A549 (cell line): ENCODE measurements at regions not wholly inside any gene's neighbourhood (a gene's known extent, or its start where the extent isn't known, plus 50 kb on each side); places are given as distances from the start of the nearest gene placed in this dataset.

Experiments used
- ATAC-seq, 2 experiments: fragments of 200-7000 bp in 1 of 2; fragments of >200 bp in 1 of 2; cut with Nextera tagmentation in 1 of 2; cut with Tn5 transposase in 1 of 2; 3 replicates each; pipeline versions ENCODE4 v1.8.0 to v1.9.1; 2018 to 2020; ENCODE audit warnings: mild to moderate bottlenecking in 1 of 2, moderate library complexity in 1 of 2
- CTCF ChIA-PET: fragments of 300-600 bp; sonication (Branson Sonifier 250); formaldehyde crosslinking; extraction: SDS; loops from one replicate; lab custom pipeline; 2021; ENCODE audit warnings: antibody characterized with exemption, inconsistent platforms; lab: Yijun Ruan, JAX
- POLR2A ChIA-PET: fragments of 350-600 bp; formaldehyde crosslinking; extraction: SDS; loops from one replicate; lab custom pipeline; 2021; ENCODE audit warnings: antibody characterized with exemption, inconsistent platforms; lab: Yijun Ruan, JAX
- DNase-seq, 2 experiments: peaks; one replicate each; pipeline versions ENCODE4 v3.0.0 to v3.0.0-alpha.2; 2011 to 2016; ENCODE audit warnings: low read depth in 1 of 2, low spot score in 1 of 2
- FAIRE-seq: peaks from 2 replicates; lab custom pipeline; 2011; peaks lifted over from hg19 to GRCh38; lab: Jason Lieb, UNC
- H3K27ac ChIP-seq, 2 experiments: fragments of >200 bp; sonication (Bioruptor Twin); formaldehyde crosslinking; 3 replicates each; pipeline ENCODE4 v1.5.1; 2016 to 2017
- H3K4me1 ChIP-seq: fragments of >200 bp; sonication (Bioruptor Twin); formaldehyde crosslinking; 3 replicates; pipeline ENCODE4 v1.6.1; 2016
- H3K4me2 ChIP-seq: fragments of >200 bp; sonication (Bioruptor Twin); formaldehyde crosslinking; 3 replicates; pipeline ENCODE4 v1.6.1; 2016
- H3K4me3 ChIP-seq: fragments of >200 bp; sonication (Bioruptor Twin); formaldehyde crosslinking; 3 replicates; pipeline ENCODE4 v1.5.1; 2016
- H3K9me3 ChIP-seq: fragments of >200 bp; sonication (Bioruptor Twin); formaldehyde crosslinking; 3 replicates; pipeline ENCODE4 v1.6.1; 2016
- ATOH8 ChIP-seq: fragments of 250-450 bp; sonication (Bioruptor Pico); IDR thresholded peaks from 2 replicates; pipeline ENCODE4 v1.5.0; 2020; ENCODE audit warnings: low read depth, mild to moderate bottlenecking, moderate library complexity
- CBX2 ChIP-seq: fragments of 200-600 bp; sonication (generic); IDR thresholded peaks from 2 replicates; pipeline ENCODE4 v1.6.1; 2016; ENCODE audit warnings: low read depth, mild to moderate bottlenecking, borderline replicate concordance
- CBX8 ChIP-seq: fragments of 200-600 bp; sonication (generic); IDR thresholded peaks from 2 replicates; pipeline ENCODE4 v1.6.1; 2016
- CEBPB ChIP-seq, 2 experiments: fragments of >200 bp in 1 of 2; sonication (Bioruptor Twin) in 1 of 2; formaldehyde crosslinking in 1 of 2; IDR thresholded peaks; 2 replicates each; pipeline ENCODE4 v1.6.1; 2012 to 2016
- FOXS1 ChIP-seq: fragments of 250-450 bp; sonication (Bioruptor Pico); IDR thresholded peaks from 2 replicates; pipeline ENCODE4 v1.5.0; 2020; ENCODE audit warnings: mild to moderate bottlenecking, moderate library complexity
- GATA3 ChIP-seq: IDR thresholded peaks from 2 replicates; pipeline ENCODE4 v1.6.1; 2012; ENCODE audit warnings: borderline replicate concordance
- HDAC2 ChIP-seq: fragments of 200-600 bp; sonication (generic); IDR thresholded peaks from 2 replicates; pipeline ENCODE4 v1.6.1; 2016
- HES2 ChIP-seq: fragments of >200 bp; sonication (Bioruptor Twin); formaldehyde crosslinking; IDR thresholded peaks from 2 replicates; pipeline ENCODE4 v1.6.1; 2016
- HEYL ChIP-seq: fragments of 250-450 bp; sonication (Bioruptor Pico); IDR thresholded peaks from 2 replicates; pipeline ENCODE4 v1.8.0; 2021; ENCODE audit warnings: mild to moderate bottlenecking, moderate library complexity
- HMGXB4 ChIP-seq: fragments of 250-450 bp; sonication (Bioruptor Pico); IDR thresholded peaks from 2 replicates; pipeline ENCODE4 v1.5.0; 2021; ENCODE audit warnings: mild to moderate bottlenecking, moderate library complexity, borderline replicate concordance
- HOXB13 ChIP-seq: fragments of 250-450 bp; sonication (Bioruptor Pico); IDR thresholded peaks from 2 replicates; pipeline ENCODE4 v1.5.0; 2020; ENCODE audit warnings: low read depth, mild to moderate bottlenecking, moderate library complexity
- KDM1A ChIP-seq: fragments of 200-600 bp; sonication (generic); IDR thresholded peaks from 2 replicates; pipeline ENCODE4 v1.6.1; 2016; ENCODE audit warnings: low read depth, mild to moderate bottlenecking
- MAFK ChIP-seq: fragments of 450-650 bp; IDR thresholded peaks from 2 replicates; pipeline ENCODE4 v1.6.1; 2014; ENCODE audit not compliant: partially characterized antibody
- MYC ChIP-seq: IDR thresholded peaks from 2 replicates; pipeline ENCODE4 v1.6.1; 2012; ENCODE audit warnings: mild to moderate bottlenecking, inconsistent platforms, low read length, improper control_type of control experiment, borderline replicate concordance
- NPAS2 ChIP-seq: fragments of 250-450 bp; sonication (Bioruptor Pico); IDR thresholded peaks from 2 replicates; pipeline ENCODE4 v1.8.0; 2022; ENCODE audit warnings: mild to moderate bottlenecking, moderate library complexity, borderline replicate concordance
- NR3C1 ChIP-seq: fragments of >200 bp; sonication (Bioruptor Twin); formaldehyde crosslinking; IDR thresholded peaks from 3 replicates; pipeline ENCODE4 v1.6.1; 2017
- RAD21 ChIP-seq, 2 experiments: fragments of >200 bp in 1 of 2; sonication (Bioruptor Twin) in 1 of 2; formaldehyde crosslinking in 1 of 2; IDR thresholded peaks in 1 of 2; conservative IDR thresholded peaks in 1 of 2; 2 replicates in 1 of 2; 3 replicates in 1 of 2; pipeline ENCODE4 v1.6.1; 2012 to 2018; ENCODE audit warnings: inconsistent platforms in 1 of 2
- RARB ChIP-seq: fragments of 250-450 bp; sonication (Bioruptor Pico); IDR thresholded peaks from 2 replicates; pipeline ENCODE4 v1.8.0; 2021; ENCODE audit warnings: mild to moderate bottlenecking, moderate library complexity
- REST ChIP-seq: fragments of 200-600 bp; sonication (generic); IDR thresholded peaks from 2 replicates; pipeline ENCODE4 v1.6.1; 2016; ENCODE audit warnings: antibody characterized with exemption, mild to moderate bottlenecking, moderate library complexity
- RFX5 ChIP-seq: fragments of 450-650 bp; IDR thresholded peaks from 2 replicates; pipeline ENCODE4 v1.7.1; 2014; ENCODE audit warnings: antibody characterized with exemption, mild to moderate bottlenecking, moderate library complexity
- RNF2 ChIP-seq: fragments of 200-600 bp; sonication (generic); IDR thresholded peaks from 2 replicates; pipeline ENCODE4 v1.6.1; 2016; ENCODE audit warnings: low read depth, mild to moderate bottlenecking, antibody characterized with exemption, moderate library complexity, borderline replicate concordance
- SMC3 ChIP-seq: fragments of >200 bp; sonication (Bioruptor Twin); formaldehyde crosslinking; IDR thresholded peaks from 3 replicates; pipeline ENCODE4 v1.6.1; 2018; ENCODE audit warnings: inconsistent platforms
- TFCP2L1 ChIP-seq: fragments of 250-450 bp; sonication (Bioruptor Pico); IDR thresholded peaks from 2 replicates; pipeline ENCODE4 v1.5.0; 2021; ENCODE audit warnings: mild to moderate bottlenecking
- ZNF302 ChIP-seq: fragments of 250-450 bp; sonication (Bioruptor Pico); IDR thresholded peaks from 2 replicates; pipeline ENCODE4 v1.9.0; 2021; ENCODE audit warnings: inconsistent platforms, mild to moderate bottlenecking, moderate library complexity
- WGBS: methylation state at CpG from one replicate; pipeline ENCODE4 v1.1.6; 2017; ENCODE audit errors: missing lambda C conversion rate; 5-methylcytosine and 5-hydroxymethylcytosine counted together
- TF ChIP-seq, protein P1 (sequence below): IDR thresholded peaks from 2 replicates; pipeline ENCODE4 v1.6.1; 2012
- TF ChIP-seq, protein P2 (sequence below): IDR thresholded peaks from 2 replicates; pipeline ENCODE4 v1.6.1; 2012

DNA sequence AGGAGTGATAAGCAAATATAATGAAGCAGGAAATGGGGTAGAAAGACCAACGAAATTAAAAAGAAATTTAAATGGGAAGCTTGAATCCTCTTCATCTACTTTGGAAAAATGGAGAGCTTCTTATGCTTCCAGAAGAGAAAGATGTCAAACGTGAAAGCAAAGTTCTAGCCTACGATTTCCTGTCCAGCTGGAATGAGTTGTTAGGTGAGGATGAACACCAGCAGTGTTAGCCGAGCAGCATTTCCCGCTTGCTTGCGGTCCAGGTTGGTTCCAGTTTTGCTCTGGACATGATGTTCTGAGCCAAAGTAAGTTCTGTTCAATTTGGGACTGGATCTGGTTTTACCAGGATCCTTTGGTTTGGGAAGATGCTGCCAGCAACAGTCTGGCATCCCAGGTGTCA is 78.9 kb downstream of the DACT1 start:
- DNase-seq (no peak), FAIRE-seq (no peak), ATAC-seq (no peak)
- ChIA-PET CTCF (interaction anchor here (0.7 to 1.0 kb wide), 2 partner anchors 9 to 312 kb away, joined by 3 read pairs; no protein-coding TSS in a partner anchor), POLR2A (no interaction called here)
- H3K4me3 ChIP-seq = no peak overlapping the region
- 43% methylated on average over 6 of the region's 6 CpGs for WGBS
- H3K9me3 ChIP-seq = no peaks in the 10 kb centered on the region
- TF ChIP-seq SMC3 = no peak
- TF ChIP-seq GATA3 = no peak
- TF ChIP-seq CBX2 = no peak
- no peak for TF ChIP-seq FOXS1 (CRISPR knock-in tag)
- no peak for TF ChIP-seq HOXB13 (CRISPR knock-in tag)
- TF ChIP-seq MYC = no peak
- no peak for TF ChIP-seq RNF2
- TF ChIP-seq ATOH8 = no peak
- no peak for TF ChIP-seq RFX5
- TF ChIP-seq MAFK = no peak
- no peak for TF ChIP-seq TFCP2L1 (CRISPR knock-in tag)
- no peak for TF ChIP-seq NPAS2 (CRISPR knock-in tag)
- TF ChIP-seq KDM1A = no peak
- TF ChIP-seq NR3C1 = no peak
- TF ChIP-seq HES2 = no peak
- no peak for TF ChIP-seq RARB (CRISPR knock-in tag)
- TF ChIP-seq, protein P1, sequence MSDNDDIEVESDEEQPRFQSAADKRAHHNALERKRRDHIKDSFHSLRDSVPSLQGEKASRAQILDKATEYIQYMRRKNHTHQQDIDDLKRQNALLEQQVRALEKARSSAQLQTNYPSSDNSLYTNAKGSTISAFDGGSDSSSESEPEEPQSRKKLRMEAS = no peak
- H3K27ac ChIP-seq = no peak overlapping the region
- H3K4me2 ChIP-seq = peak overlapping the region; percentile 41
- no peaks in the 10 kb centered on the region for H3K4me1 ChIP-seq

DNA sequence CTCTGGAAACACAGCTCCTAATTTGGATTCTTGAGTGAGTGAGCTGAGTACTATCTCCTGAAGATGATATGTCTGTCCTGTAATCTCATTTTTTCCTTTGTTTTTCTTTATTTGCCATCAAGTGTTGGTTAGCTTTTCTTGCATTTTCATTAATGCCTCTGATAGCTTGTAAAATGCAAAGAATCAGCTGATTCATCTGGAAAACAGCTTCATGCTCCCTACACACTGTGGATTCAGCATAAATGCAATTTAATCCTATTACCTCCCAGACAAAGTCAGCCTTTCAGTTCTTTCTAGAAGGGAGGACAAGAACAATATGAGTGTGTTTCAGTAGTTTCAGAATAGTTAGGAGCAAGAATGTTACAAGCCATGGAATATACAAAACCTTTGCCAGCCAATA is 79.4 kb downstream of the DACT1 start:
- H3K4me3 ChIP-seq = no peak overlapping the region
- FAIRE-seq (no peak), DNase-seq (no peak), ATAC-seq (no peak)
- no peaks in the 10 kb centered on the region for H3K9me3 ChIP-seq
- TF ChIP-seq ZNF302 (CRISPR knock-in tag) (no peak), CBX8 (no peak), FOXS1 (CRISPR knock-in tag) (no peak), RAD21 (conservative IDR thresholded peaks at IDR 0.05 in 1 of 2, IDR thresholded peaks at IDR 0.05 in 1 of 2) (no peak), NR3C1 (no peak), HMGXB4 (no peak), HEYL (CRISPR knock-in tag) (no peak), MAFK (no peak), REST (no peak), CEBPB (IDR thresholded peaks at IDR 0.05) (no peak), HDAC2 (no peak), TFCP2L1 (CRISPR knock-in tag) (no peak), SMC3 (no peak)
- TF ChIP-seq, protein P2, sequence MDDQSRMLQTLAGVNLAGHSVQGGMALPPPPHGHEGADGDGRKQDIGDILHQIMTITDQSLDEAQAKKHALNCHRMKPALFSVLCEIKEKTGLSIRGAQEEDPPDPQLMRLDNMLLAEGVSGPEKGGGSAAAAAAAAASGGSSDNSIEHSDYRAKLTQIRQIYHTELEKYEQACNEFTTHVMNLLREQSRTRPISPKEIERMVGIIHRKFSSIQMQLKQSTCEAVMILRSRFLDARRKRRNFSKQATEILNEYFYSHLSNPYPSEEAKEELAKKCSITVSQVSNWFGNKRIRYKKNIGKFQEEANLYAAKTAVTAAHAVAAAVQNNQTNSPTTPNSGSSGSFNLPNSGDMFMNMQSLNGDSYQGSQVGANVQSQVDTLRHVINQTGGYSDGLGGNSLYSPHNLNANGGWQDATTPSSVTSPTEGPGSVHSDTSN = no peak
- no peaks in the 10 kb centered on the region for H3K4me1 ChIP-seq
- ChIA-PET POLR2A (no interaction called here), CTCF (interaction anchor here (0.7 to 1.0 kb wide), 2 partner anchors 9 to 311 kb away, joined by 3 read pairs; no protein-coding TSS in a partner anchor)
- H3K4me2 ChIP-seq = no peak overlapping the region; the same call in 2 of the 3 replicates
- H3K27ac ChIP-seq = no peak overlapping the region
